HL-60 (cell line): ENCODE measurements at regions not wholly inside any gene's neighbourhood (a gene's known extent, or its start where the extent isn't known, plus 50 kb on each side); places are given as distances from the start of the nearest gene placed in this dataset.

Experiments used
- DNase-seq, 2 experiments: peaks; one replicate each; pipeline ENCODE4 v3.0.0-alpha.2; 2010 to 2020; ENCODE audit warnings: low read depth in 1 of 2, low spot score in 1 of 2
- H3K27ac ChIP-seq: fragments of 250-450 bp; sonication (Bioruptor Pico); replicated peaks from 2 replicates; pipeline ENCODE4 v1.5.1; 2020; ENCODE audit warnings: mild to moderate bottlenecking, moderate library complexity
- H3K27me3 ChIP-seq: fragments of 250-450 bp; sonication (Bioruptor Pico); 2 replicates; pipeline ENCODE4 v1.5.1; 2021; ENCODE audit warnings: mild to moderate bottlenecking, moderate library complexity; ENCODE audit not compliant: insufficient read depth, poor library complexity, severe bottlenecking
- H3K4me3 ChIP-seq: replicated peaks from 2 replicates; pipeline ENCODE4 v1.5.1; 2011; ENCODE audit warnings: mild to moderate bottlenecking, control low read depth, low read length; ENCODE audit not compliant: insufficient read depth
- GABPA ChIP-seq: IDR thresholded peaks from 2 replicates; pipeline ENCODE4 v1.6.1; 2012; ENCODE audit warnings: low read depth
- POLR2AphosphoS5 ChIP-seq: IDR thresholded peaks from 2 replicates; pipeline ENCODE4 v1.6.1; 2012; ENCODE audit warnings: low read depth
- REST ChIP-seq: IDR thresholded peaks from 2 replicates; pipeline ENCODE4 v1.6.1; 2012; ENCODE audit warnings: low read depth; ENCODE audit not compliant: insufficient replicate concordance
- SPI1 ChIP-seq: IDR thresholded peaks from 2 replicates; pipeline ENCODE4 v1.6.1; 2012; ENCODE audit warnings: low read depth, mild to moderate bottlenecking, borderline replicate concordance
- TF ChIP-seq, protein P1 (sequence below): IDR thresholded peaks from one replicate; pipeline ENCODE4 v1.5.1; 2011; ENCODE audit warnings: low read length, control low read depth, inconsistent platforms; ENCODE audit not compliant: insufficient read depth

- Histone ChIP-seq H3K4me3 (no peak overlapping the region), H3K27ac (no peak overlapping the region), H3K27me3 (no peaks in the 10 kb centered on the region)
- DNase-seq = no peak
- TF ChIP-seq SPI1 (no peak), POLR2AphosphoS5 (no peak), REST (no peak), GABPA (no peak)
- TF ChIP-seq, protein P1, sequence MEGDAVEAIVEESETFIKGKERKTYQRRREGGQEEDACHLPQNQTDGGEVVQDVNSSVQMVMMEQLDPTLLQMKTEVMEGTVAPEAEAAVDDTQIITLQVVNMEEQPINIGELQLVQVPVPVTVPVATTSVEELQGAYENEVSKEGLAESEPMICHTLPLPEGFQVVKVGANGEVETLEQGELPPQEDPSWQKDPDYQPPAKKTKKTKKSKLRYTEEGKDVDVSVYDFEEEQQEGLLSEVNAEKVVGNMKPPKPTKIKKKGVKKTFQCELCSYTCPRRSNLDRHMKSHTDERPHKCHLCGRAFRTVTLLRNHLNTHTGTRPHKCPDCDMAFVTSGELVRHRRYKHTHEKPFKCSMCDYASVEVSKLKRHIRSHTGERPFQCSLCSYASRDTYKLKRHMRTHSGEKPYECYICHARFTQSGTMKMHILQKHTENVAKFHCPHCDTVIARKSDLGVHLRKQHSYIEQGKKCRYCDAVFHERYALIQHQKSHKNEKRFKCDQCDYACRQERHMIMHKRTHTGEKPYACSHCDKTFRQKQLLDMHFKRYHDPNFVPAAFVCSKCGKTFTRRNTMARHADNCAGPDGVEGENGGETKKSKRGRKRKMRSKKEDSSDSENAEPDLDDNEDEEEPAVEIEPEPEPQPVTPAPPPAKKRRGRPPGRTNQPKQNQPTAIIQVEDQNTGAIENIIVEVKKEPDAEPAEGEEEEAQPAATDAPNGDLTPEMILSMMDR = no peak
Measured at GRCh38 chrX:4179031-4179430, 465.6 kb upstream of the PRKX start.

GRCh38 chrX:4175221-4175620, 461.8 kb upstream of the PRKX start:
- Histone ChIP-seq H3K4me3 (no peak overlapping the region), H3K27ac (no peak overlapping the region), H3K27me3 (no peaks in the 10 kb centered on the region)
- DNase-seq = no peak
- TF ChIP-seq GABPA = no peak
- no peak for TF ChIP-seq SPI1
- TF ChIP-seq POLR2AphosphoS5 = no peak

GRCh38 chrX:4173743-4174142, 460.3 kb upstream of the PRKX start:
- no peak overlapping the region for H3K27ac ChIP-seq
- TF ChIP-seq POLR2AphosphoS5 (no peak), SPI1 (no peak), GABPA (no peak), REST (no peak)
- TF ChIP-seq, protein P1 = no peak
- DNase-seq = no peak
- H3K27me3 ChIP-seq = no peaks in the 10 kb centered on the region
- H3K4me3 ChIP-seq = no peak overlapping the region

DNA sequence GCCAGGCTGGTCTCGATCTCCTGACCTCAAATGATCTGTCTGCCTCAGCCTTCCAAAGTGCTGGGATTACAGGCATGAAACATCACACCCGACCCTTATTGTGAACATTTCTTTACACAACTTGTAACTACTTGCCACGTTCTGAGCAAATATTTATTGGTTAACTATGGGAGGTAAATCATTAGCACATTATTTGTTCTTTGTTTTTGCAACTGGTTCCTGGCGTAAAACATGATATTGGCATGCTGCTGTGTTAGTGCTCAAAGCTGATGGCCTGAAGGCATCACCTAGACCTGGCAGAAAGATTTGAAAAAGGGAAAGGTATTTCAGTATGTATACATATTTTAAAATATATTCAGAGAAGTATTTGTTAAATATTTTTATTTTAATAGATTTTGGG, 438.3 kb upstream of the PRKX start:
- no peaks in the 10 kb centered on the region for H3K27me3 ChIP-seq
- no peak overlapping the region for H3K27ac ChIP-seq
- TF ChIP-seq, protein P1 = no peak
- TF ChIP-seq GABPA (no peak), REST (no peak), SPI1 (no peak), POLR2AphosphoS5 (no peak)
- DNase-seq = no peak
- no peak overlapping the region for H3K4me3 ChIP-seq
